ENCODE measurements at regions not wholly inside any gene's neighbourhood (a gene's known extent, or its start where the extent isn't known, plus 50 kb on each side); places are given as distances from the start of the nearest gene placed in this dataset.

- DNase-seq (ENCODE audit: low spot score) (no peak), ATAC-seq (ENCODE audit: low read depth) (no peak)
- Histone ChIP-seq H3K4me3 (ENCODE audit: severe bottlenecking) (no peak overlapping the region), H3K4me1 (ENCODE audit: insufficient read depth, poor library complexity, severe bottlenecking) (peaks cover 9% of the 10 kb centered on the region), H3K27me3 (ENCODE audit: insufficient read depth, poor library complexity, severe bottlenecking) (no peaks in the 10 kb centered on the region), H3K9me3 (ENCODE audit: severe bottlenecking) (no peaks in the 10 kb centered on the region), H3K36me3 (ENCODE audit: low read depth) (no peaks in the 10 kb centered on the region), H3K27ac (ENCODE audit: poor library complexity, severe bottlenecking) (no peak overlapping the region)
- TF ChIP-seq CTCF (IDR thresholded peaks at IDR 0.05; ENCODE audit: poor library complexity, severe bottlenecking): no peak
These were observed 160.1 kb upstream of the ATP10A start for GRCh38 chr15:26023231-26023630.

GRCh38 chr15:26020871-26021270, 157.7 kb upstream of the ATP10A start:
- Histone ChIP-seq H3K27ac (ENCODE audit: poor library complexity, severe bottlenecking) (no peak overlapping the region), H3K36me3 (ENCODE audit: low read depth) (no peaks in the 10 kb centered on the region), H3K4me1 (ENCODE audit: insufficient read depth, poor library complexity, severe bottlenecking) (peaks cover under 1% of the 10 kb centered on the region), H3K9me3 (ENCODE audit: severe bottlenecking) (no peaks in the 10 kb centered on the region), H3K4me3 (ENCODE audit: severe bottlenecking) (no peak overlapping the region), H3K27me3 (ENCODE audit: insufficient read depth, poor library complexity, severe bottlenecking) (no peaks in the 10 kb centered on the region)
- TF ChIP-seq CTCF (IDR thresholded peaks at IDR 0.05; ENCODE audit: poor library complexity, severe bottlenecking): no peak
- no peak for ATAC-seq (ENCODE audit: low read depth)
- DNase-seq (ENCODE audit: low spot score): no peak

GRCh38 chr15:26017665-26018064, 154.5 kb upstream of the ATP10A start:
- H3K27ac ChIP-seq (ENCODE audit: poor library complexity, severe bottlenecking): no peak overlapping the region
- no peaks in the 10 kb centered on the region for H3K9me3 ChIP-seq (ENCODE audit: severe bottlenecking)
- no peak overlapping the region for H3K4me3 ChIP-seq (ENCODE audit: severe bottlenecking)
- DNase-seq (ENCODE audit: low spot score) (no peak), ATAC-seq (ENCODE audit: low read depth) (no peak)
- H3K36me3 ChIP-seq (ENCODE audit: low read depth): no peaks in the 10 kb centered on the region
- no peaks in the 10 kb centered on the region for H3K4me1 ChIP-seq (ENCODE audit: insufficient read depth, poor library complexity, severe bottlenecking)
- no peak for TF ChIP-seq CTCF (IDR thresholded peaks at IDR 0.05; ENCODE audit: poor library complexity, severe bottlenecking)
- H3K27me3 ChIP-seq (ENCODE audit: insufficient read depth, poor library complexity, severe bottlenecking): no peaks in the 10 kb centered on the region

- ATAC-seq (ENCODE audit: low read depth): peak; percentile 27; the same call in 1 of the 3 replicates
- H3K27ac ChIP-seq (ENCODE audit: poor library complexity, severe bottlenecking): no peak overlapping the region
- H3K9me3 ChIP-seq (ENCODE audit: severe bottlenecking): no peaks in the 10 kb centered on the region
- TF ChIP-seq CTCF (IDR thresholded peaks at IDR 0.05; ENCODE audit: poor library complexity, severe bottlenecking): no peak
- no peaks in the 10 kb centered on the region for H3K27me3 ChIP-seq (ENCODE audit: insufficient read depth, poor library complexity, severe bottlenecking)
- DNase-seq (ENCODE audit: low spot score): no peak
- no peaks in the 10 kb centered on the region for H3K36me3 ChIP-seq (ENCODE audit: low read depth)
- no peaks in the 10 kb centered on the region for H3K4me1 ChIP-seq (ENCODE audit: insufficient read depth, poor library complexity, severe bottlenecking)
- H3K4me3 ChIP-seq (ENCODE audit: severe bottlenecking): no peak overlapping the region
These were observed 152.5 kb upstream of the ATP10A start for GRCh38 chr15:26015516-26016075.

GRCh38 chr15:26013981-26014380, 150.9 kb upstream of the ATP10A start:
- Histone ChIP-seq H3K9me3 (ENCODE audit: severe bottlenecking) (no peaks in the 10 kb centered on the region), H3K36me3 (ENCODE audit: low read depth) (no peaks in the 10 kb centered on the region), H3K4me3 (ENCODE audit: severe bottlenecking) (no peak overlapping the region), H3K27me3 (ENCODE audit: insufficient read depth, poor library complexity, severe bottlenecking) (no peaks in the 10 kb centered on the region), H3K4me1 (ENCODE audit: insufficient read depth, poor library complexity, severe bottlenecking) (no peaks in the 10 kb centered on the region), H3K27ac (ENCODE audit: poor library complexity, severe bottlenecking) (no peak overlapping the region)
- ATAC-seq (ENCODE audit: low read depth) (no peak), DNase-seq (ENCODE audit: low spot score) (no peak)
- no peak for TF ChIP-seq CTCF (IDR thresholded peaks at IDR 0.05; ENCODE audit: poor library complexity, severe bottlenecking)

All from RWPE2 (cell line).